Astrocyte of the spinal cord (primary cell): ENCODE measurements at regions not wholly inside any gene's neighbourhood (a gene's known extent, or its start where the extent isn't known, plus 50 kb on each side); places are given as distances from the start of the nearest gene placed in this dataset.

Experiments used
- DNase-seq: peaks from one replicate; pipeline ENCODE4 v3.0.0; 2011; ENCODE audit warnings: low read depth, low spot score
- H3K4me3 ChIP-seq: 2 replicates; pipeline ENCODE4 v1.5.1; 2011; ENCODE audit warnings: low read depth, mild to moderate bottlenecking, low read length, moderate library complexity
- CTCF ChIP-seq: IDR thresholded peaks from 2 replicates; pipeline ENCODE4 v1.5.1; 2012; ENCODE audit warnings: low read depth, mild to moderate bottlenecking, low read length, inconsistent platforms
- in situ Hi-C: cut with HindIII; loops from 2 replicates; pipeline ENCODE4 v1.10.0; 2017; ENCODE audit warnings: low sequenced_read_pairs

GRCh38 chr12:68530299-68530698 lies 80.4 kb upstream of the RAP1B start:
- H3K4me3 ChIP-seq = no peak overlapping the region
- no peak for DNase-seq
- in situ Hi-C loops = no loop called here
- no peak for TF ChIP-seq CTCF

GRCh38 chr12:68530965-68531364 lies 79.7 kb upstream of the RAP1B start:
- DNase-seq = peak; percentile 88
- TF ChIP-seq CTCF = no peak

GRCh38 chr12:68532204-68532886 lies 78.4 kb upstream of the RAP1B start:
- no peak for TF ChIP-seq CTCF
- no peak overlapping the region for H3K4me3 ChIP-seq
- no peak for DNase-seq
- in situ Hi-C loops = no loop called here

More at GRCh38 chr12:68530965-68531364, 79.7 kb upstream of the RAP1B start:
- in situ Hi-C loops = no loop called here
- H3K4me3 ChIP-seq = no peak overlapping the region

- no peak for TF ChIP-seq CTCF
- H3K4me3 ChIP-seq = no peak overlapping the region
- in situ Hi-C loops = no loop called here
- DNase-seq = no peak
These were observed 77.8 kb upstream of the RAP1B start for GRCh38 chr12:68532887-68533248.

- no peak for DNase-seq
- H3K4me3 ChIP-seq = no peak overlapping the region
- in situ Hi-C loops = no loop called here
- no peak for TF ChIP-seq CTCF
These were observed 76.6 kb upstream of the RAP1B start for GRCh38 chr12:68534108-68534507.

- in situ Hi-C loops = no loop called here
- TF ChIP-seq CTCF = no peak
- H3K4me3 ChIP-seq = no peak overlapping the region
- DNase-seq = no peak
These were observed 73.7 kb upstream of the RAP1B start for GRCh38 chr12:68536885-68537485.
